ENCODE measurements at regions not wholly inside any gene's neighbourhood (a gene's known extent, or its start where the extent isn't known, plus 50 kb on each side); places are given as distances from the start of the nearest gene placed in this dataset.

DNA sequence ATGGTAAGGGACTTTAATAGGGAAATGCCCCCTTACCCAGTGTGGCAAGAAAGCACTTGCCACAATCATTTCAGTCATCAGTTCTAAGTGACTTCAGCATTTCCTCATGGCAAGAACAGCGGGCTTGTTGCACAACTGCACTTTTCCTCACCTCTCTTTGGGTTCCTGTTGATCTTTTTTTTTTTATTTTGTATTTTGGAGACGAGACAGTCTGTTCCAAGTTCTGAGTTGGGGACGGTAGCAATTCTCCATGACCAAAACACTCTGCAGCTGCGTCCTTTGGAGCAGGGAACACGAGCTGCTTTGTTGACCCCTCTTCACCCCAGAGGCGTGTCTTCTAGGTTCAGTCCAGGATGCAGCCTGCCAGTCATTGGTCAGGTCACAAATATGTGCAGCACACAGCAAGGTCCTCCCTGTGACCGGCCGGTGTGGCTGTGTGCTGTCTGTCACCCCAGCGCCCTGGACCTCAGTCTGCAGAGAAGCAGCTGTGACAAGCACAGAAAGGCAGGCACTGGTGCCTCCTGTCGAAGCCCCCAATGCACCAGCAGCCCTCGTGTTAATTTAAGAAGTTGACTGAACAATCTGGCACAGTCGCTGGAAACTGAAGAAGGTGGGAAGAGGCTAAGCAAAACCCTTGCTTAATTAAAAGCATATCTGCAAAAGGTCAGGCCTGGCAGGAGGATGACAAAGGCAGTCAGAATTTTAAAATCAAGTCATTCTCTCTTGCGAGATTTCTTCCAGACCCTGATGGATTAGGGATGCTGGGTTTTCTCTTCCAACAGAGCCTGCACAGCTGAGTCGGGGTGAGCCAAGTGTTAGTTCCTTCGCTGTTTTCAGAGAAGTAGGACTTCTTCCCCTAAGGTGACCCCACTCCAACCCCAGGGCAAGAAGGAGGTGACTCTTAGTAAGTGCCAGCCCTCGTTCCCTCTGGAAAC, 96.7 kb upstream of the COPS8 start:
- H3K27ac ChIP-seq: no peak overlapping the region
- no peak for TF ChIP-seq ZFX (IDR thresholded peaks at IDR 0.05; ENCODE audit: borderline replicate concordance)
- TF ChIP-seq, protein P1, sequence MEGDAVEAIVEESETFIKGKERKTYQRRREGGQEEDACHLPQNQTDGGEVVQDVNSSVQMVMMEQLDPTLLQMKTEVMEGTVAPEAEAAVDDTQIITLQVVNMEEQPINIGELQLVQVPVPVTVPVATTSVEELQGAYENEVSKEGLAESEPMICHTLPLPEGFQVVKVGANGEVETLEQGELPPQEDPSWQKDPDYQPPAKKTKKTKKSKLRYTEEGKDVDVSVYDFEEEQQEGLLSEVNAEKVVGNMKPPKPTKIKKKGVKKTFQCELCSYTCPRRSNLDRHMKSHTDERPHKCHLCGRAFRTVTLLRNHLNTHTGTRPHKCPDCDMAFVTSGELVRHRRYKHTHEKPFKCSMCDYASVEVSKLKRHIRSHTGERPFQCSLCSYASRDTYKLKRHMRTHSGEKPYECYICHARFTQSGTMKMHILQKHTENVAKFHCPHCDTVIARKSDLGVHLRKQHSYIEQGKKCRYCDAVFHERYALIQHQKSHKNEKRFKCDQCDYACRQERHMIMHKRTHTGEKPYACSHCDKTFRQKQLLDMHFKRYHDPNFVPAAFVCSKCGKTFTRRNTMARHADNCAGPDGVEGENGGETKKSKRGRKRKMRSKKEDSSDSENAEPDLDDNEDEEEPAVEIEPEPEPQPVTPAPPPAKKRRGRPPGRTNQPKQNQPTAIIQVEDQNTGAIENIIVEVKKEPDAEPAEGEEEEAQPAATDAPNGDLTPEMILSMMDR (IDR thresholded peaks at IDR 0.05): no peak

DNA sequence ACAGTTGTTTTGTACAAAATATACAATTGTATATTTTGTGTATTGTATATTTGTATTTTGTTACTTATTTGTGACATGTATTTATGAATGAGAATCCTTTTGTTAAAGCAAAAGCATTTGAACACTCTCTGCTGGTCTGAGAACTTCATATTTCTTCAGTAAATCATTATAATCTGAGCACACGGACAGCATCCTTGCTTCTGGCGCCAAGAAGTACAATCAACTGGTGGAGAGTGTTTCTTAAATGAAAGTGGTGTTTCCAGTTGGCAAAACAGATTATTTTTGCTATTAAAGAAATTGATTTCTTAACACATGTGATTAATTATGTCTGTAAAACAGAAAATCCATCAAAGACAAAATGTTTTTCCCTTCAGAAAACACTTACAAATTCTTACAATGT, 95.1 kb upstream of the COPS8 start:
- no peak overlapping the region for H3K27ac ChIP-seq
- TF ChIP-seq ZFX (IDR thresholded peaks at IDR 0.05; ENCODE audit: borderline replicate concordance): no peak
- TF ChIP-seq, protein P1 (IDR thresholded peaks at IDR 0.05): no peak

DNA sequence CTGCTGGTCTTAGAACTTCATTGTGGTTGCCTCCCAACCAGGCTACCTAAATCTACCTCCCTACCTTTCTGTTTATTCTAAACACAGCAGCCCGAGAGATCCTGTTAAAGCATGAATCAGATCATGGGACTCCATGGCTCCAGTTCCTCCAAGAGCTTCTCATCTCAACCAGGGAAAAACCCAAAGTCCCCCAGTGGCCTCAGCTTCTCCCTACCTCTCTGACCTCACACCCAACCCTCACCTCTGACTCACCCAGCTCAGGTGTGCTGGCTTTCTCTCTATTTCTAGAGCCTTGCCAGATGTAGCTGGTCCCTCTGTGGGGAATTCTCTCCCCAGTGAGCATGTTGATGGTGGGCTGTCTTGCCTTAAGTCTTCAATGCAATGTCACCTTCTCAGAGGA, 93.8 kb upstream of the COPS8 start:
- TF ChIP-seq ZFX (IDR thresholded peaks at IDR 0.05; ENCODE audit: borderline replicate concordance): no peak
- TF ChIP-seq, protein P1 (IDR thresholded peaks at IDR 0.05): no peak
- H3K27ac ChIP-seq: no peak overlapping the region

DNA sequence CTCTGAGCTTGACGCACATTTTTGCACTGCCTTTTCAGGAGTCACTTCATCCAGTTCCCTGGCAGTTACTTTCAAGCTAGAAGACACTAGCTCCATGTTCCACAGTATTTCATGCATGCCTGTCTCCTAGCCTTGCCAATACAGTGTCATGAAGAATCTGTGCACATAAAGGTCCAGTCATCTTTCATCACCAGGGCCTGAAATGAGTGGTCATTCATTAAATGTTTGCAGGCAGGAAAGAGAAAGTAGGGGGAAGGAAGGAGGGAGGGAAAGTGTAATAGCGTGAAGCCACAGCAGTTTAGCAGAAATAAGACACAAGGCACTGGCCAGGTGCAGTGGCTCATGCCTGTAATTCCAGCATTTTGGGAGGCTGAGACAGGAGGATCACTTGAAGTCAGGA, 92.4 kb upstream of the COPS8 start:
- TF ChIP-seq, protein P1 (IDR thresholded peaks at IDR 0.05): no peak
- no peak for TF ChIP-seq ZFX (IDR thresholded peaks at IDR 0.05; ENCODE audit: borderline replicate concordance)
- no peak overlapping the region for H3K27ac ChIP-seq

DNA sequence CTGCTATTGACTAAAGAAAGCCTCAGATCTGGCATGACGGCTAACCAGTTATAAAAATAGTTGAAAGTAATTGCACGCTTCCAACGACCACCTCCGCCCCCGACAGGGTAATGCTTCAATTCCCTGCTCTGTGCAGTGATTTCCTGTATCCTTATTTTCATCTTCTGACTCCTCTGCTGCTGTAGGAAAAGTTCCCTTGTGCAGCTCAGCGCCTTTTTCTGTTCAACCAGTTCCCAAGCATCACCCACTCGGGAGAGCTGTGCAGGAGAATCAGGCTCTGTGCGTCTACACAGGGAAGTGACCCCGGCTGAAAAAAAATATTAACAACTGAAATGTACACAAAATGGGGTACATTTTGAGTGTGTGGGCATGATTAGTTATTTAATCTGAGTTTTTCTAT, 91.3 kb upstream of the COPS8 start:
- no peak for TF ChIP-seq ZFX (IDR thresholded peaks at IDR 0.05; ENCODE audit: borderline replicate concordance)
- TF ChIP-seq, protein P1 (IDR thresholded peaks at IDR 0.05): no peak
- H3K27ac ChIP-seq: no peak overlapping the region

DNA sequence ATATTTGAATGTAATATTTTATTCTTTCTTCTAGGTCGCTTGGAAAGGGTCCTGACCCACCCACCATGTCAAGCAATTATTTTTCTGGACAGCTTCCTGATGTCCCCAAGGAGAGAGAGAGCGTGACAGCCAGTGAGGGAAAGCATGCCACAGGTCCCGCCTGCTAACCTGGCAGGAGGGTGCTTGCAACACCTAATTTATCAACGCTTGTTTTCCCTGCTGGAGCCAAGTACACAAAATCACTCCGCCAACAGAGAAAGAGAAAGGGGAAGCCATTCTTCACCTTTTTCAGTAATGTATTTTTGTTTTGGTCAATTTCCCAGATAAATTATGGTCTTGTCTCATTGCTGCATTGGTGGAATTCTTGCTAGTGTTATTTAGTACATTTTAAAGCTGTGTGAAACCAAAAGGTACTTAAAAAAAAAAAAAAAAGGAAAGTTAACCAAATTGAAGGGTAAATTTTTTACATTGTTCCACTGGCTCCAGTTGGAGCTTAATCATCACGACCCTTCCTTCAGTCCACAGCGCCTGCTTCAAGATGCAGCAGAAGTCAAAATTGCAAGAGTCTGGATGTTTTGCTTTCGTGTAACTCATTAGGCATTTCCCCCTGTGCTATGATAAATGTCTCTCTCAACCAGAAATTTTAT, 88.5 kb upstream of the COPS8 start:
- TF ChIP-seq ZFX (IDR thresholded peaks at IDR 0.05; ENCODE audit: borderline replicate concordance): no peak
- TF ChIP-seq, protein P1 (IDR thresholded peaks at IDR 0.05): no peak
- peak overlapping the region; percentile 21; the same call in 1 of the 2 replicates for H3K27ac ChIP-seq

DNA sequence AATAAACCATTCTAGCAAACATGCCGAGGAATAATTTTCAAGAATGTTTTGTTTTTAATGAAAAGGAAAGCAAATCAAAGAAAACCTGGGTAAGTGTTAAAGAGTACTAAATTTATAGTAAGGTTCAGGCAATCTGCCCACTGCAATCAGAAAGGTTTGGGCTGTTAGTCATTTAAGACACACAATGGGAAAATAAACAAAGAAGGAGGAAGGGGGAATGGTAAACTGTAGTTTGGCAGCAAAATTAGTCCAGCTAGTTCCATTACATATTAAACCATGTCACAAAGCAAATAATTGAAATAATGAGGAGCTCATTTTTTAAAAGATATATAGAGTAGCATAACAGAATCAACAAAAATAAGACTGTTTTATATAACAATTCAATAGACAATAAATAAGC, 87.5 kb upstream of the COPS8 start:
- TF ChIP-seq, protein P1 (IDR thresholded peaks at IDR 0.05): no peak
- TF ChIP-seq ZFX (IDR thresholded peaks at IDR 0.05; ENCODE audit: borderline replicate concordance): no peak

More for the DNA sequence above, 87.5 kb upstream of the COPS8 start:
- peak overlapping the region; percentile 21 for H3K27ac ChIP-seq

Measured in 22Rv1 (cell line).